ENCODE measurements at regions not wholly inside any gene's neighbourhood (a gene's known extent, or its start where the extent isn't known, plus 50 kb on each side); places are given as distances from the start of the nearest gene placed in this dataset.

DNA sequence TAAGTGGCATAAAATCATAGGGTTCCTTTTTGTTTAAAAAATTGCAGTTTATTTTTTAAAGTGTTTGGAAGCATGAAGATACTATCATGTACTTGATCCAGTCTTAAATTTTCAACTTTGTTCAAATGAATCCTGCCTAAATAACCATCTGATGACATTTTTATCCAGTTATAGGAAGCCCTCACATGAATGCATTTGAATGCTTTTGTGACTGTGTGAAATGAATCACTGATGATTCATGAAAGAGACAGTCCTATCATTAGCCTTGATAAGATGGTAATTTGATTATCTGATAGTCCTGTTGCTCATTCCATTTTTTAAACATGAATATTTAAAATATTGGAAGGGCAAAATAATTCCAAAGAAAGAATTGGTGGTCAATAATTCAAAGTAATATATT, 401.9 kb upstream of the ROBO2 start:
- no peaks in the 10 kb centered on the region for H3K4me1 ChIP-seq (ENCODE audit: low read length)
- no peaks in the 10 kb centered on the region for H3K9me2 ChIP-seq (replicated peaks; ENCODE audit: insufficient read depth, low read length)
- no peak overlapping the region for H3K4me2 ChIP-seq (ENCODE audit: low read depth, low read length)
- no peak overlapping the region for H2AFZ ChIP-seq (ENCODE audit: low read length)
- H4K20me1 ChIP-seq (ENCODE audit: insufficient read depth, low read length) = no peaks in the 10 kb centered on the region
- no peaks in the 10 kb centered on the region for H3F3A ChIP-seq (ENCODE audit: insufficient read depth, low read length)
- no peak overlapping the region for H3K27ac ChIP-seq (ENCODE audit: low read length)
- no peaks in the 10 kb centered on the region for H3K79me2 ChIP-seq (ENCODE audit: low read length)
- no peaks in the 10 kb centered on the region for H3K27me3 ChIP-seq (replicated peaks; ENCODE audit: insufficient read depth, low read length)
- no peaks in the 10 kb centered on the region for H3K36me3 ChIP-seq (replicated peaks; ENCODE audit: insufficient read depth, low read length)
- DNase-seq = no peak
- H3K9me3 ChIP-seq (replicated peaks; ENCODE audit: insufficient read depth, low read length) = no peaks in the 10 kb centered on the region
- TF ChIP-seq, protein P1, sequence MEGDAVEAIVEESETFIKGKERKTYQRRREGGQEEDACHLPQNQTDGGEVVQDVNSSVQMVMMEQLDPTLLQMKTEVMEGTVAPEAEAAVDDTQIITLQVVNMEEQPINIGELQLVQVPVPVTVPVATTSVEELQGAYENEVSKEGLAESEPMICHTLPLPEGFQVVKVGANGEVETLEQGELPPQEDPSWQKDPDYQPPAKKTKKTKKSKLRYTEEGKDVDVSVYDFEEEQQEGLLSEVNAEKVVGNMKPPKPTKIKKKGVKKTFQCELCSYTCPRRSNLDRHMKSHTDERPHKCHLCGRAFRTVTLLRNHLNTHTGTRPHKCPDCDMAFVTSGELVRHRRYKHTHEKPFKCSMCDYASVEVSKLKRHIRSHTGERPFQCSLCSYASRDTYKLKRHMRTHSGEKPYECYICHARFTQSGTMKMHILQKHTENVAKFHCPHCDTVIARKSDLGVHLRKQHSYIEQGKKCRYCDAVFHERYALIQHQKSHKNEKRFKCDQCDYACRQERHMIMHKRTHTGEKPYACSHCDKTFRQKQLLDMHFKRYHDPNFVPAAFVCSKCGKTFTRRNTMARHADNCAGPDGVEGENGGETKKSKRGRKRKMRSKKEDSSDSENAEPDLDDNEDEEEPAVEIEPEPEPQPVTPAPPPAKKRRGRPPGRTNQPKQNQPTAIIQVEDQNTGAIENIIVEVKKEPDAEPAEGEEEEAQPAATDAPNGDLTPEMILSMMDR (IDR thresholded peaks at IDR 0.05; ENCODE audit: low read length) = no peak
- H3K9ac ChIP-seq (ENCODE audit: low read length) = no peak overlapping the region
- no peak overlapping the region for H3K4me3 ChIP-seq (ENCODE audit: low read length)

DNA sequence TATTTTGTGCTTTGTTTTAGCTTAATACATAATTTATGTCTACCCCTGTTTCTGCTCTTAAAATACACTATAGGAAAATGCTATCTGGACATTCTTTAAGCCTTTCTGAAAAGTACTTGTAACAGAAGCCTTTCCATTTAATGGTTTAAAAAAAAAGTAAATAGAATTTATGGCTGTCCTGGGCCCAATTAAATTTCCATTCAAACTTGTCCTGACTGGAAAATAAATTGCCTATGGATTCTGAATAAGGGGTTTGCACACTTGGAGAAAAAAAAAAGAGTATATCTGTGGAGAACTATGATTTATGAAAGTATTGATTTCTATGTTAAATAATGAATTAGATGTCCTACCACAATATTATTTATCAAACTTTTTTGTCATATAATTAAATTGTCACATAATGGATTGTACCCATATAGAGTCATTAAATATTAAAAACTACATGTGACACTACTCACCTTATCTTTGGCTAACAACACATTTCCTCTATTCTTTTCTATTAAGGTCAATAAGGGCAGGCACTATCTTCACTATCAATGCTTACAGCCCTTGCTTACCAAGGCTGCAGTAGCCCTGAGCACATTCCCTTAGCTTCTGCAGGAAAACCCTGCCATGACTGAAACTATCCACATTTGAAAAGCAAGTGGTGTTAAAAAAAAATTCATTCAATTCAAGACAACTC, 396.1 kb upstream of the ROBO2 start:
- Histone ChIP-seq H3K36me3 (replicated peaks; ENCODE audit: insufficient read depth, low read length) (no peaks in the 10 kb centered on the region), H3K9ac (ENCODE audit: low read length) (no peak overlapping the region), H3K4me3 (ENCODE audit: low read length) (no peak overlapping the region), H3K79me2 (ENCODE audit: low read length) (no peaks in the 10 kb centered on the region), H3K9me3 (replicated peaks; ENCODE audit: insufficient read depth, low read length) (no peaks in the 10 kb centered on the region), H3K4me1 (ENCODE audit: low read length) (no peaks in the 10 kb centered on the region), H3K27me3 (replicated peaks; ENCODE audit: insufficient read depth, low read length) (no peaks in the 10 kb centered on the region), H3K9me2 (replicated peaks; ENCODE audit: insufficient read depth, low read length) (no peaks in the 10 kb centered on the region), H4K20me1 (ENCODE audit: insufficient read depth, low read length) (no peaks in the 10 kb centered on the region), H3K27ac (ENCODE audit: low read length) (no peak overlapping the region), H3F3A (ENCODE audit: insufficient read depth, low read length) (no peaks in the 10 kb centered on the region), H2AFZ (ENCODE audit: low read length) (no peak overlapping the region), H3K4me2 (ENCODE audit: low read depth, low read length) (no peak overlapping the region)
- no peak for DNase-seq
- no peak for TF ChIP-seq EZH2phosphoT487 (IDR thresholded peaks at IDR 0.05; ENCODE audit: low read length)
- TF ChIP-seq, protein P1 (IDR thresholded peaks at IDR 0.05; ENCODE audit: low read length) = no peak
- TF ChIP-seq EZH2 (optimal IDR thresholded peaks at IDR 0.05; ENCODE audit: low read depth, low read length) = no peak

DNA sequence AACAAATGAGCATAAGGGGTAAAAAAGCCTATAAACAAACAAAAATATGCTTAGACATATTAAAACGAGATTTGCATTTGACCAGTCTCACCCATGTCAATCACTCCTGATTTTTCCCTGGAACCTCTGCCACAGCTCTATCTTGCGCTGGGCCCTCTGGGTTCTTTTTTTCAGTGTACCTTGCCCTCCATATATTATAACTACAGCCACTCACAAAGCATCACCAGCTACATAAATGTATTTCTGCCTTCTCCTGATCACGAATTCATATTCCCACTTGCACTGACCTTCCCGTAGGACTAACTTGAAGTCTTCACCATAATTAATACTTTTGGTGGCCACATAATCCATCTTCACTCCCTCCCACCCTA, 395.6 kb upstream of the ROBO2 start:
- no peaks in the 10 kb centered on the region for H3K79me2 ChIP-seq (ENCODE audit: low read length)
- no peaks in the 10 kb centered on the region for H4K20me1 ChIP-seq (ENCODE audit: insufficient read depth, low read length)
- no peak overlapping the region for H3K27ac ChIP-seq (ENCODE audit: low read length)
- no peaks in the 10 kb centered on the region for H3K9me2 ChIP-seq (replicated peaks; ENCODE audit: insufficient read depth, low read length)
- no peaks in the 10 kb centered on the region for H3K4me1 ChIP-seq (ENCODE audit: low read length)
- no peak overlapping the region for H2AFZ ChIP-seq (ENCODE audit: low read length)
- TF ChIP-seq EZH2 (optimal IDR thresholded peaks at IDR 0.05; ENCODE audit: low read depth, low read length) (no peak), EZH2phosphoT487 (IDR thresholded peaks at IDR 0.05; ENCODE audit: low read length) (no peak)
- TF ChIP-seq, protein P1 (IDR thresholded peaks at IDR 0.05; ENCODE audit: low read length) = no peak
- no peaks in the 10 kb centered on the region for H3K9me3 ChIP-seq (replicated peaks; ENCODE audit: insufficient read depth, low read length)
- H3K27me3 ChIP-seq (replicated peaks; ENCODE audit: insufficient read depth, low read length) = no peaks in the 10 kb centered on the region
- H3F3A ChIP-seq (ENCODE audit: insufficient read depth, low read length) = no peaks in the 10 kb centered on the region
- no peak for DNase-seq
- H3K4me2 ChIP-seq (ENCODE audit: low read depth, low read length) = no peak overlapping the region
- no peaks in the 10 kb centered on the region for H3K36me3 ChIP-seq (replicated peaks; ENCODE audit: insufficient read depth, low read length)
- no peak overlapping the region for H3K4me3 ChIP-seq (ENCODE audit: low read length)
- no peak overlapping the region for H3K9ac ChIP-seq (ENCODE audit: low read length)
